OCI-M1 (cell line): ENCODE measurements at regions not wholly inside any gene's neighbourhood (a gene's known extent, or its start where the extent isn't known, plus 50 kb on each side); places are given as distances from the start of the nearest gene placed in this dataset.
A peak's percentile ranks its signal among the peaks of the same experiment; 100 is the strongest.
"Not testable (repeated sequence)": the region's sequence is repeated elsewhere in the genome, so short reads cannot be mapped to it uniquely, and the experiment has no call there.

Experiments used
- DNase-seq: peaks from one replicate; lab custom pipeline; 2025; lab: John Stamatoyannopoulos, UW

- peak; percentile 81 for DNase-seq
Observed at GRCh38 chr6:6724539-6725467, 136.3 kb downstream of the LY86 start.

GRCh38 chr6:6725468-6726209, 137.1 kb downstream of the LY86 start:
- no peak for DNase-seq

- DNase-seq: no peak
Observed at GRCh38 chr6:6728169-6728941, 139.8 kb downstream of the LY86 start.

- no peak for DNase-seq
Observed at GRCh38 chr6:6729971-6730370, 141.5 kb downstream of the LY86 start.

GRCh38 chr6:6730831-6731230, 142.3 kb downstream of the LY86 start:
- DNase-seq: no peak

GRCh38 chr6:6734479-6735465, 146.3 kb downstream of the LY86 start:
- DNase-seq: no peak

GRCh38 chr6:6736791-6737654, 148.5 kb downstream of the LY86 start:
- peak; percentile 74 for DNase-seq

GRCh38 chr6:6737671-6738070, 149.2 kb downstream of the LY86 start:
- DNase-seq: no peak

- no peak for DNase-seq
Observed at GRCh38 chr6:6738108-6738507, 149.6 kb downstream of the LY86 start.

- DNase-seq: no peak
Observed at GRCh38 chr6:6738922-6739716, 150.6 kb downstream of the LY86 start.

- no peak for DNase-seq
Observed at GRCh38 chr6:6740595-6740994, 152.1 kb downstream of the LY86 start.

GRCh38 chr6:6741264-6741663, 152.7 kb downstream of the LY86 start:
- no peak for DNase-seq

- DNase-seq: no peak
Observed at GRCh38 chr6:6742535-6742934, 154.0 kb downstream of the LY86 start.

GRCh38 chr6:6744551-6744950, 156.0 kb downstream of the LY86 start:
- no peak for DNase-seq

- not testable (repeated sequence) for DNase-seq
Observed at GRCh38 chr6:6745637-6746332, 157.3 kb downstream of the LY86 start.

GRCh38 chr6:6746333-6746969, 157.9 kb downstream of the LY86 start:
- DNase-seq: no peak

- DNase-seq: no peak
Observed at GRCh38 chr6:6746970-6747338, 158.4 kb downstream of the LY86 start.

- no peak for DNase-seq
Observed at GRCh38 chr6:6747371-6747770, 158.9 kb downstream of the LY86 start.
